Chondrocyte (in vitro differentiated cells): ENCODE measurements at regions not wholly inside any gene's neighbourhood (a gene's known extent, or its start where the extent isn't known, plus 50 kb on each side); places are given as distances from the start of the nearest gene placed in this dataset.

Source experiments
- DNase-seq: peaks from one replicate; pipeline ENCODE4 v3.0.0; 2021; ENCODE audit warnings: mixed read lengths, low spot score
- H3K27ac Mint-ChIP-seq: one replicate; pipeline ENCODE4 v1.8.0; 2021; ENCODE audit warnings: mild to moderate bottlenecking, moderate library complexity, mixed read lengths; ENCODE audit not compliant: unreplicated experiment
- H3K27me3 Mint-ChIP-seq: 2 replicates; pipeline ENCODE4 v1.8.0; 2021; ENCODE audit warnings: low read depth, mixed read lengths
- H3K36me3 Mint-ChIP-seq: 2 replicates; pipeline ENCODE4 v1.8.0; 2021; ENCODE audit warnings: low read depth, mixed read lengths
- H3K4me1 Mint-ChIP-seq: 2 replicates; pipeline ENCODE4 v1.8.0; 2021; ENCODE audit warnings: low read depth, mild to moderate bottlenecking, mixed read lengths
- H3K4me3 Mint-ChIP-seq: one replicate; pipeline ENCODE4 v1.8.0; 2021; ENCODE audit warnings: mild to moderate bottlenecking, moderate library complexity, mixed read lengths; ENCODE audit not compliant: unreplicated experiment
- H3K9me3 Mint-ChIP-seq: 2 replicates; pipeline ENCODE4 v1.8.0; 2021; ENCODE audit warnings: low read depth, mixed read lengths
- CTCF ChIP-seq: fragments of 200-600 bp; sonication (generic); IDR thresholded peaks from 2 replicates; pipeline ENCODE4 v1.5.0; 2021; ENCODE audit warnings: antibody characterized with exemption, mild to moderate bottlenecking, moderate library complexity

DNA sequence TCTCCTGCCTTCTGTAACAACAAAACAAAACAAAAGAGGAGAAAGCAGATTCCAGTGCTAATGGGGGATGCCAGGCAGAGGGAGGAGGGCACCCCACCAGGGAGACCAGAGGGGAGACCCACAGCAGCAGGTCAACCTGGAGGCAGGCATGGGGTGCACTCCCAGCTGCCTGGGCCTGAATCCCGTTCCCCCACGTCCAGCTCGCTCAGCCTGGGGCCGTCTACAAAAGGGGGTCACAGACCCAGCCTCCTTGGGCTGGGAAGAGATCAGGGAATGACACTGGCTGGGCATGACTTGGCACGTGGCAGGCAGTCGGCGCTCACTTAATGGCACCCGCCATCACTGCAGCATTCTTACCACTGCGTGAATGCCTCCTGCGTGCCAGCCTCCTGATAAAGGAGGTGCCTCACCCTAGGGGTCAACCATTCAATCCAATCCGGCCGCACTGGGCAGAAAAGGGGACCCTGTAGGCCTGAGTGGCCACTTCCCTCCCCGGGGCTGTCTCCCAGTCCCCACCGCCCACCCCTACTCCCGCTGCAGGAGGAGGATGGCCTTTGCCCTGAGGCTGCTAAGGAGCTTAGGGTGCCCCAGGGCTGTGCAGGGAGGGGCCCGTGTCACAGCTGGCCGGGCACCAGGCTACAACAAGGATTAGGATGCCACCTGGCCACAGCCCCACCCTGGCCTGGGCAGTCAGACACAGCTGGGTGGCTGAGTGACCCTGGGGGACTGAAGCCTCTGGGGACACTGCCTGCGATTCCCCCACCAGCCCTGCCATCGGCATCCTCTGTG is 87.5 kb downstream of the NCOR2 start:
- Mint-ChIP-seq H3K27me3 (no peaks in the 10 kb centered on the region), H3K4me1 (peaks cover 34% of the 10 kb centered on the region), H3K27ac (no peak overlapping the region), H3K36me3 (peaks cover 22% of the 10 kb centered on the region), H3K9me3 (no peaks in the 10 kb centered on the region), H3K4me3 (no peak overlapping the region)
- DNase-seq, result no peak
- TF ChIP-seq CTCF, result no peak

GRCh38 chr12:124478985-124479645 is 88.3 kb downstream of the NCOR2 start:
- H3K27me3 Mint-ChIP-seq, result no peaks in the 10 kb centered on the region
- H3K36me3 Mint-ChIP-seq, result peaks cover 25% of the 10 kb centered on the region
- H3K4me1 Mint-ChIP-seq, result peaks cover 34% of the 10 kb centered on the region
- DNase-seq, result no peak
- TF ChIP-seq CTCF, result no peak
- H3K27ac Mint-ChIP-seq, result no peak overlapping the region
- no peaks in the 10 kb centered on the region for H3K9me3 Mint-ChIP-seq
- H3K4me3 Mint-ChIP-seq, result no peak overlapping the region

- Mint-ChIP-seq H3K27me3 (no peaks in the 10 kb centered on the region), H3K36me3 (peaks cover 29% of the 10 kb centered on the region), H3K27ac (no peak overlapping the region), H3K9me3 (no peaks in the 10 kb centered on the region), H3K4me1 (peaks cover 34% of the 10 kb centered on the region), H3K4me3 (no peak overlapping the region)
- TF ChIP-seq CTCF, result no peak
- no peak for DNase-seq
Measured at GRCh38 chr12:124478416-124478815, 89.0 kb downstream of the NCOR2 start.

DNA sequence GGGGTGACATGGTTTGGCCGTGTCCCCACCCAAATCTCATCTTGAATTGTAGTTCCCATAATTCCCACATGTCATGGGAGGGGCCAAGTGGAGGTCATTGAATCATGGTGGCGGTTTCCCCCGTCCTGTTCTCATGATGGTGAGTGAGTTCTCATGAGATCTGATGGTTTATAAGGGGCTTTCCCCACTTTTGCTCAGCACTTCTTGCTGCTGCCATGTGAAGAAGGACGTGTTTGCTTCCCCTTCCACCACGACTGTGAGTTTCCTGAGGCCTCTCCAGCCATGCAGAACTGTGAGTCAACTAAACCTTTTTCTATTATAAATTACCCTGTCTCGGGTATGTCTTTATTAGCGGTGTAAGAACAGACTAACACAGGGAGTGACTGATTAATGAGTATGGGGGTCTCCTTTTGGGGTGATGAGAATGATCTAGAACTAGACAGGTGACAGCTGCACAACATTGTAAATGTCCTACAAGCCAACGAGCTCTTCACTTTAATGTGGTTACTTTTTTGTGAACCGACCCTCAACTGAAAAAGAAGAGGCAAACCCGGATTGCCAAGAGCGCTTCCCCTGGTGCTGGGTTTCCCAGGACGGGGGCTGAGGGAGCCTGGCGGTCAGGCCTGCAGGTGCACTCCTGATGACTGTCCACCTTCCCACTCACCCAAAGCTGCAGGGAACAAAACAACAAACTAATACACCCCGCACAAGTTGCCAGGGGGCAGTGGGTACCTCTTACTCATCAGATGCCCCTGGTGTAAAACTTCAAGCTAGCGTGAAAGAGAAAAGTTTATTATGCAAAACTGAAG is 90.1 kb downstream of the NCOR2 start:
- no peak overlapping the region for H3K27ac Mint-ChIP-seq

More for the DNA sequence above, 90.1 kb downstream of the NCOR2 start:
- no peaks in the 10 kb centered on the region for H3K9me3 Mint-ChIP-seq
- TF ChIP-seq CTCF, result no peak
- H3K4me1 Mint-ChIP-seq, result peaks cover 34% of the 10 kb centered on the region
- no peaks in the 10 kb centered on the region for H3K27me3 Mint-ChIP-seq
- no peak for DNase-seq
- H3K36me3 Mint-ChIP-seq, result peaks cover 36% of the 10 kb centered on the region
- H3K4me3 Mint-ChIP-seq, result no peak overlapping the region
